Panc1 (cell line): ENCODE measurements at regions not wholly inside any gene's neighbourhood (a gene's known extent, or its start where the extent isn't known, plus 50 kb on each side); places are given as distances from the start of the nearest gene placed in this dataset.

Experiments used
- POLR2AphosphoS5 ChIP-seq: IDR thresholded peaks from 2 replicates; pipeline ENCODE4 v1.6.1; 2012; ENCODE audit warnings: mild to moderate bottlenecking, low read depth, low read length, moderate library complexity
- SIN3A ChIP-seq: IDR thresholded peaks from 2 replicates; pipeline ENCODE4 v1.6.1; 2012; ENCODE audit warnings: low read depth, mild to moderate bottlenecking, low read length, moderate library complexity, borderline replicate concordance; ENCODE audit not compliant: insufficient read depth
- TCF7L2 ChIP-seq: IDR thresholded peaks from 2 replicates; pipeline ENCODE4 v1.6.1; 2011; ENCODE audit warnings: mild to moderate bottlenecking, low read depth, low read length, inconsistent platforms
- TF ChIP-seq, protein P1 (sequence below): fragments of 450-650 bp; IDR thresholded peaks from 2 replicates; pipeline ENCODE4 v1.5.1; 2017; ENCODE audit warnings: mild to moderate bottlenecking
- TF ChIP-seq, protein P2 (sequence below), 2 experiments: IDR thresholded peaks; 2 replicates each; pipeline ENCODE4 v1.6.1; 2011 to 2012; ENCODE audit warnings: low read depth in 2 of 2, control low read depth in 1 of 2, low read length in 1 of 2, mild to moderate bottlenecking in 1 of 2, moderate library complexity in 1 of 2; ENCODE audit not compliant: insufficient read depth in 1 of 2

DNA sequence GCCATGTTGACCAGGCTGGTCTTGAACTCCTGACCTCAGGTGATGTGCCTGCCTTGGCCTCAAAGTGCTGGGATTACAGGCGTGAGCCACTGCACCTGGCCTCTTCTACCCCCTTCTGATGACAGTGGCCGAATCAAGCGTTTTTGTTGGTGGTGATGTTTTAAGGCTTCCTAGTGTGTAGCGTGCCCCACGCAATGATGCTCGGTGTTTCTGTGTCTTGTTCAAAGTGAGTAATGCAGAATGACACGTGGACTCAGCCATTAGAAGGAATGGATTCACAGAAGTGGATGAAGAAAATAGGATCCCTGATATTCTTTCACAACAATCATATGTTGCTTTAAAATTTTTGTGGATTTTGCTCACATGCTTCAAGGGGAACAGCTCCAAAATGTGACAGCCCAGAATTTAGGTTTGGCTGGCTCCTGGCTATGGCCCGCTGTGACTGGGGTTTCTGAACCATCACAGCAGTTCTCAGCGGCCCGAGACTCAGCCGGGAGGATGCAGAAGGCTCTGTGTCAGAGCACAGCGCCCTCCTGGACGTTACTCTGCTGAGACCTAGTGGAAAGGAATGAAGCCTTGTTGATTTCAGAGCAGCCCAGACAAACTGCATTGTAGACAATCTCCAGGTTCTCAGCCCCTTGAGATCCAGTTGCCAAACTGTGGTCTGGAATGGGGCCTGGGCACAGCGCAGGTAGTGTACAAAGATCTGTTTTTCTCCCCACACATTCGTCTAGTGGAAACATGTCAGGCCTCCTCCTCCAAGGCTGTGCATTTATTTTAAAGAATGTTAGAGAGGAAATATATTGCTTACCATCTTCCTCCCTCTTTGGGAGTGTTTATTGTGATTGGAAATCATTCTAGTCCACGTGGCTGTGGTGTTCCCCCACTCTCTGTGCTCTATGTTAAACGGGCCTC, 57.6 kb upstream of the TIAM2 start:
- TF ChIP-seq, protein P1, sequence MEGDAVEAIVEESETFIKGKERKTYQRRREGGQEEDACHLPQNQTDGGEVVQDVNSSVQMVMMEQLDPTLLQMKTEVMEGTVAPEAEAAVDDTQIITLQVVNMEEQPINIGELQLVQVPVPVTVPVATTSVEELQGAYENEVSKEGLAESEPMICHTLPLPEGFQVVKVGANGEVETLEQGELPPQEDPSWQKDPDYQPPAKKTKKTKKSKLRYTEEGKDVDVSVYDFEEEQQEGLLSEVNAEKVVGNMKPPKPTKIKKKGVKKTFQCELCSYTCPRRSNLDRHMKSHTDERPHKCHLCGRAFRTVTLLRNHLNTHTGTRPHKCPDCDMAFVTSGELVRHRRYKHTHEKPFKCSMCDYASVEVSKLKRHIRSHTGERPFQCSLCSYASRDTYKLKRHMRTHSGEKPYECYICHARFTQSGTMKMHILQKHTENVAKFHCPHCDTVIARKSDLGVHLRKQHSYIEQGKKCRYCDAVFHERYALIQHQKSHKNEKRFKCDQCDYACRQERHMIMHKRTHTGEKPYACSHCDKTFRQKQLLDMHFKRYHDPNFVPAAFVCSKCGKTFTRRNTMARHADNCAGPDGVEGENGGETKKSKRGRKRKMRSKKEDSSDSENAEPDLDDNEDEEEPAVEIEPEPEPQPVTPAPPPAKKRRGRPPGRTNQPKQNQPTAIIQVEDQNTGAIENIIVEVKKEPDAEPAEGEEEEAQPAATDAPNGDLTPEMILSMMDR, result no peak
- TF ChIP-seq POLR2AphosphoS5 (no peak), SIN3A (no peak), TCF7L2 (no peak)
- TF ChIP-seq, protein P2, sequence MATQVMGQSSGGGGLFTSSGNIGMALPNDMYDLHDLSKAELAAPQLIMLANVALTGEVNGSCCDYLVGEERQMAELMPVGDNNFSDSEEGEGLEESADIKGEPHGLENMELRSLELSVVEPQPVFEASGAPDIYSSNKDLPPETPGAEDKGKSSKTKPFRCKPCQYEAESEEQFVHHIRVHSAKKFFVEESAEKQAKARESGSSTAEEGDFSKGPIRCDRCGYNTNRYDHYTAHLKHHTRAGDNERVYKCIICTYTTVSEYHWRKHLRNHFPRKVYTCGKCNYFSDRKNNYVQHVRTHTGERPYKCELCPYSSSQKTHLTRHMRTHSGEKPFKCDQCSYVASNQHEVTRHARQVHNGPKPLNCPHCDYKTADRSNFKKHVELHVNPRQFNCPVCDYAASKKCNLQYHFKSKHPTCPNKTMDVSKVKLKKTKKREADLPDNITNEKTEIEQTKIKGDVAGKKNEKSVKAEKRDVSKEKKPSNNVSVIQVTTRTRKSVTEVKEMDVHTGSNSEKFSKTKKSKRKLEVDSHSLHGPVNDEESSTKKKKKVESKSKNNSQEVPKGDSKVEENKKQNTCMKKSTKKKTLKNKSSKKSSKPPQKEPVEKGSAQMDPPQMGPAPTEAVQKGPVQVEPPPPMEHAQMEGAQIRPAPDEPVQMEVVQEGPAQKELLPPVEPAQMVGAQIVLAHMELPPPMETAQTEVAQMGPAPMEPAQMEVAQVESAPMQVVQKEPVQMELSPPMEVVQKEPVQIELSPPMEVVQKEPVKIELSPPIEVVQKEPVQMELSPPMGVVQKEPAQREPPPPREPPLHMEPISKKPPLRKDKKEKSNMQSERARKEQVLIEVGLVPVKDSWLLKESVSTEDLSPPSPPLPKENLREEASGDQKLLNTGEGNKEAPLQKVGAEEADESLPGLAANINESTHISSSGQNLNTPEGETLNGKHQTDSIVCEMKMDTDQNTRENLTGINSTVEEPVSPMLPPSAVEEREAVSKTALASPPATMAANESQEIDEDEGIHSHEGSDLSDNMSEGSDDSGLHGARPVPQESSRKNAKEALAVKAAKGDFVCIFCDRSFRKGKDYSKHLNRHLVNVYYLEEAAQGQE (IDR thresholded peaks at IDR 0.05; ENCODE audit: insufficient read depth in 1 of 2, low read depth in 2 of 2, low read length in 1 of 2), result no peak
